Left lung (tissue), 4 donors: ENCODE measurements at regions not wholly inside any gene's neighbourhood (a gene's known extent, or its start where the extent isn't known, plus 50 kb on each side); places are given as distances from the start of the nearest gene placed in this dataset.
A peak's percentile ranks its signal among the peaks of the same experiment; 100 is the strongest.

Experiments used
- ATAC-seq: fragments of 200-7000 bp; cut with Tn5 transposase; one replicate; pipeline ENCODE4 v1.9.1; 2020; ENCODE audit warnings: moderate library complexity
- DNase-seq, 4 donors: peaks; one replicate each; pipeline ENCODE4 v3.0.0-alpha.2; 2013 to 2020
- H3K27ac ChIP-seq, 2 donors: fragments of 200-600 bp; sonication (generic) in 1 of 2; one replicate each; pipeline versions ENCODE4 v1.5.0 to v1.8.0; 2020 to 2021
- H3K27me3 ChIP-seq, 2 donors: fragments of 200-600 bp; sonication (generic) in 1 of 2; one replicate each; pipeline versions ENCODE4 v1.5.0 to v1.8.0; 2020 to 2021
- H3K36me3 ChIP-seq, 2 donors: fragments of 200-600 bp; sonication (generic) in 1 of 2; one replicate each; pipeline versions ENCODE4 v1.5.0 to v1.8.0; 2020 to 2021
- H3K4me1 ChIP-seq, 2 donors: fragments of 200-600 bp; one replicate each; pipeline ENCODE4 v1.8.0; 2021
- H3K4me3 ChIP-seq, 2 donors: fragments of 200-600 bp; sonication (generic) in 1 of 2; one replicate each; pipeline versions ENCODE4 v1.5.0 to v1.8.0; 2020 to 2021; ENCODE audit warnings: mild to moderate bottlenecking in 1 of 2
- H3K9me3 ChIP-seq, 2 donors: fragments of 200-600 bp; sonication (generic) in 1 of 2; one replicate each; pipeline versions ENCODE4 v1.5.0 to v1.8.0; 2020 to 2021
- CTCF ChIP-seq, 2 donors: fragments of 200-600 bp; sonication (generic) in 1 of 2; IDR thresholded peaks; one replicate each; pipeline versions ENCODE4 v1.5.0 to v1.8.0; 2021; ENCODE audit warnings: antibody characterized with exemption in 2 of 2
- intact Hi-C, 2 donors: fragments of 100-400 bp; cut with DNase I; formaldehyde crosslinking; loops; one replicate each; pipeline versions ENCODE4 v1.11.2 to v1.14.2; 2022
- donor health status: DM: no; HTN: yes; CAD: no.
- donor health status: DM: no; HTN: no; CAD: no.

DNA sequence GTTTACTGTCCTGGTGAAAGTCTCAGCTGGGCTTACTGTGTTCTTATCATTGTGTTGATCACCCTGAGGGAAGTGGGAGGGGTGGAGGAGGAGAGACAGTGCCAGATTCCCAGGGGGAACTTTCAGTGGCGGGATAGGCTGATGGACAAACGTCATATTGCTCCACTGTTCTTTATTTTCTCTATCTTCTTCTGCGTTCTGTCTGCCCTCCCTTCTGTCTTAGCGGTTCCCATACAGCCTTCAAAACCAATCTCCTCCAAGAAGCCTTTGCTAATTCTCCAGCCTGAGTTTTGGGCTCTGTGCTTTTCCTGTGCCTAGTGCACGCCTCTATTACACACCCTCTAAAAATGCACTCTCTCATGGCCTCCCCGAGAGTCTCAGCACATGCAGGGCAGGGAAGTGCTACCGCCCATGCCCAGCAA lies 448.7 kb upstream of the FAT1 start:
- Histone ChIP-seq H3K36me3 (no peaks in the 10 kb centered on the region), H3K4me3 (no peak overlapping the region), H3K27me3 (no peaks in the 10 kb centered on the region), H3K4me1 (no peaks in the 10 kb centered on the region), H3K27ac (no peak overlapping the region), H3K9me3 (no peaks in the 10 kb centered on the region)
- intact Hi-C loops, result no loop called here
- ATAC-seq, result no peak
- DNase-seq, result no peak
- no peak for TF ChIP-seq CTCF (IDR thresholded peaks at IDR 0.05)

DNA sequence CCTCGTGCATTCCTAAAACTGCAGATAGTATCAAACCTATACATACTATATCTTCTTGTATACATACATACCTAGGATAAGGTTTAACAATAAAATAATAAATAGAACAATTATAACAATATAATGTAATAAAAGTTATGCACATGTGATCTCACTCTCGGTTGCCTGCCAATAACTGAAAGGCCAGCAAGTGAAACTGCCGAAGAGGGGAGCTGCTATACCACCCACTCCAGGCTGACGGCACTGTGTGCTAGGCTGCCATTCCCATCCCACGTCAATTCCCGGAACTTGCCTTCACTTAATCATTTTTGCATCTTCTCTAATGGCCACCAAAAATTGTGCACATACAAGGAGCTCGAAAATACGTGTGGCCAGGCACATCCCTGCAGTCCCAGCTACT lies 451.1 kb upstream of the FAT1 start:
- intact Hi-C loops, result no loop called here
- Histone ChIP-seq H3K9me3 (no peaks in the 10 kb centered on the region), H3K27me3 (no peaks in the 10 kb centered on the region), H3K4me1 (no peaks in the 10 kb centered on the region), H3K27ac (no peak overlapping the region), H3K4me3 (no peak overlapping the region), H3K36me3 (no peaks in the 10 kb centered on the region)
- DNase-seq (no peak), ATAC-seq (no peak)
- TF ChIP-seq CTCF (IDR thresholded peaks at IDR 0.05), result no peak

DNA sequence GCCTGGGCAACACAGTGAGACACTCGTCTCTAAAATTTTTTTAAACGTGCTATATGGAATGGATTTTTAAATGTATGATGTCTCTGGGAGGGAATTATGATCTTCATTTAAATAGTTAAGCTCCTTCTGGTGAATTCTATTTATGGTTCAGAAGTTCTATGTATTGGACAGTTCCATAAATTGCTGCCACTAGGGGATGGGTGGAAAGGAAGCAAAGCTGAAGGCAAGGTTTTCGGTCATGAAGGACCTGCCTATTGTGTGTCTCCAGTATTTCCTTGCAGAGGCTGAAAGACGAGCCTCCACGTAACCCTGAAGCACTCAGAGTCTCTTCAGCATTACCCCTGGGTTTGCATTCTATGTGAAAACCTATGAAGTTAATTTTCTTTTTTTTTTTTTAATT lies 451.5 kb upstream of the FAT1 start:
- Histone ChIP-seq H3K4me3 (no peak overlapping the region), H3K4me1 (no peaks in the 10 kb centered on the region), H3K27me3 (no peaks in the 10 kb centered on the region), H3K27ac (no peak overlapping the region), H3K36me3 (no peaks in the 10 kb centered on the region), H3K9me3 (no peaks in the 10 kb centered on the region)
- no peak for ATAC-seq
- no peak for DNase-seq
- TF ChIP-seq CTCF (IDR thresholded peaks at IDR 0.05), result no peak
- intact Hi-C loops, result no loop called here

DNA sequence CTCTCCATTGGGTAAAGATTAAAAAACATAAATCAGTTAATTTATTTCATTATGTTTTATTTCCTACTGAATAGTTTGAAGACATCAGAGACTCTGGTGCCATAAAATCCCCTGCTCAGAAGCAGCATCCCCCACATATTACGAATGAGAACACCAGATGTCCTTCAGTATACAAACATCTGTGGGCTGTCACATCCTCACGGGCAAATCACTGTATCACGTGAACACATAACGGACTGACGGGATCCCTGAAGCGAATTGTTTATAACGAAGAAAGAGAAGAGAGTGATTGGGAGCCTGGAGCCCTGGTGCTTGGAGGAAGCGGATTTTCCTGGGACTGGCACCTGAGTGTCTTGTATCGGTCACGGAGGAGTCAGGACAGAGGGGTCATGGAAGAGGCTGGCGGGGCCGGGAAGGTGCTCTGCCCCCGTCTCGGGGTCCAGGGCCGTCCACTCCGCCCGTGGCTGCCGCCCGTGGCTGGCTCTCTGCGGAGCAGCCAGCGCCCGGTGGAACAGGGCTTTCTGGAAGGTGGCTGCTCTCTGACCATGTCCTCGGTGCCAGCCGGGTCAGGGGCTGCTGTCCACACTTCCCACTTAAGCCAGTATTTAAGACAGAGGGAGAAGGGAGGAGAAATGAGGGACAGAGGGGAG lies 452.7 kb upstream of the FAT1 start:
- ATAC-seq (no peak), DNase-seq (peak in 1 of 4 donors; percentile 67)
- Histone ChIP-seq H3K9me3 (no peaks in the 10 kb centered on the region), H3K27me3 (no peaks in the 10 kb centered on the region), H3K36me3 (no peaks in the 10 kb centered on the region), H3K27ac (no peak overlapping the region), H3K4me3 (no peak overlapping the region), H3K4me1 (no peaks in the 10 kb centered on the region)
- intact Hi-C loops, result no loop called here
- TF ChIP-seq CTCF (IDR thresholded peaks at IDR 0.05), result no peak

GRCh38 chr4:187178084-187178483 lies 454.4 kb upstream of the FAT1 start:
- Histone ChIP-seq H3K36me3 (no peaks in the 10 kb centered on the region), H3K4me1 (no peaks in the 10 kb centered on the region), H3K27me3 (no peaks in the 10 kb centered on the region), H3K27ac (no peak overlapping the region), H3K9me3 (no peaks in the 10 kb centered on the region), H3K4me3 (no peak overlapping the region)
- TF ChIP-seq CTCF (IDR thresholded peaks at IDR 0.05), result no peak
- ATAC-seq (no peak), DNase-seq (no peak)
- intact Hi-C loops, result no loop called here
